WTC11 (cell line): ENCODE measurements at regions not wholly inside any gene's neighbourhood (a gene's known extent, or its start where the extent isn't known, plus 50 kb on each side); places are given as distances from the start of the nearest gene placed in this dataset.

Source experiments
- ATAC-seq: fragments of 200-7000 bp; cut with Tn5 transposase; 2 replicates; pipeline ENCODE4 v1.10.0; 2021; ENCODE audit warnings: mild to moderate bottlenecking, moderate library complexity
- CTCF ChIA-PET: fragments of 300-600 bp; sonication (Branson Sonifier 250); formaldehyde crosslinking; loops from one replicate; lab custom pipeline; 2021; ENCODE audit warnings: antibody characterized with exemption; lab: Charles Lee
- POLR2A ChIA-PET: fragments of 350-600 bp; sonication (Branson Sonifier 250); formaldehyde crosslinking; loops from one replicate; lab custom pipeline; 2021; ENCODE audit warnings: antibody characterized with exemption; lab: Charles Lee
- DNase-seq: peaks from one replicate; pipeline ENCODE4 v3.0.0; 2021; ENCODE audit warnings: low spot score
- H3K27ac Mint-ChIP-seq: 2 replicates; pipeline ENCODE4 v1.8.0; 2021; ENCODE audit warnings: mixed read lengths
- H3K27me3 Mint-ChIP-seq: 2 replicates; pipeline ENCODE4 v1.8.0; 2021; ENCODE audit warnings: low read depth, mild to moderate bottlenecking, moderate library complexity, mixed read lengths
- H3K36me3 Mint-ChIP-seq: 2 replicates; pipeline ENCODE4 v1.8.0; 2021; ENCODE audit warnings: mixed read lengths
- H3K4me1 Mint-ChIP-seq: 2 replicates; pipeline ENCODE4 v1.8.0; 2022; ENCODE audit warnings: mixed read lengths
- H3K4me3 Mint-ChIP-seq: 2 replicates; pipeline ENCODE4 v1.8.0; 2021; ENCODE audit warnings: mild to moderate bottlenecking, moderate library complexity, mixed read lengths
- H3K9me3 Mint-ChIP-seq: 2 replicates; pipeline ENCODE4 v1.8.0; 2021; ENCODE audit warnings: mixed read lengths
- AFF4 ChIP-seq: sonication (generic); formaldehyde crosslinking; IDR thresholded peaks from 2 replicates; pipeline ENCODE4 v1.8.1; 2023; ENCODE audit warnings: mild to moderate bottlenecking, missing genetic modification reagents, borderline replicate concordance
- ERG ChIP-seq: fragments of 250-450 bp; sonication (Bioruptor Pico); IDR thresholded peaks from 2 replicates; pipeline ENCODE4 v1.8.0; 2021; ENCODE audit warnings: mild to moderate bottlenecking
- FOXJ3 ChIP-seq: sonication (generic); formaldehyde crosslinking; IDR thresholded peaks from 2 replicates; pipeline ENCODE4 v1.9.0; 2021; ENCODE audit warnings: missing genetic modification reagents, mild to moderate bottlenecking, borderline replicate concordance
- HMGXB4 ChIP-seq: sonication (generic); formaldehyde crosslinking; IDR thresholded peaks from 2 replicates; pipeline ENCODE4 v1.8.1; 2023; ENCODE audit warnings: mild to moderate bottlenecking, moderate library complexity, missing genetic modification reagents
- KAT7 ChIP-seq: sonication (generic); formaldehyde crosslinking; IDR thresholded peaks from 2 replicates; pipeline ENCODE4 v1.8.1; 2023; ENCODE audit warnings: missing genetic modification reagents, mild to moderate bottlenecking, borderline replicate concordance
- MXD4 ChIP-seq: fragments of 250-450 bp; sonication (Bioruptor Pico); IDR thresholded peaks from 2 replicates; pipeline ENCODE4 v1.8.0; 2021; ENCODE audit warnings: mild to moderate bottlenecking, moderate library complexity, borderline replicate concordance
- MYBL2 ChIP-seq: sonication (generic); formaldehyde crosslinking; IDR thresholded peaks from 2 replicates; pipeline ENCODE4 v1.8.1; 2023; ENCODE audit warnings: mild to moderate bottlenecking, moderate library complexity, missing genetic modification reagents
- NR3C1 ChIP-seq: sonication (generic); formaldehyde crosslinking; conservative IDR thresholded peaks from 2 replicates; pipeline ENCODE4 v1.8.1; 2023; ENCODE audit warnings: low read depth, mild to moderate bottlenecking, missing genetic modification reagents
- TEAD1 ChIP-seq: sonication (generic); formaldehyde crosslinking; IDR thresholded peaks from 2 replicates; pipeline ENCODE4 v1.8.0; 2022; ENCODE audit warnings: mild to moderate bottlenecking, missing genetic modification reagents
- TP53 ChIP-seq: sonication (generic); formaldehyde crosslinking; IDR thresholded peaks from 2 replicates; pipeline ENCODE4 v1.8.1; 2023; ENCODE audit warnings: mild to moderate bottlenecking, missing genetic modification reagents
- ZNF532 ChIP-seq: fragments of 250-450 bp; sonication (Bioruptor Pico); IDR thresholded peaks from 2 replicates; pipeline ENCODE4 v1.9.0; 2021; ENCODE audit warnings: mild to moderate bottlenecking, borderline replicate concordance
- ZNF671 ChIP-seq: fragments of 250-450 bp; sonication (Bioruptor Pico); IDR thresholded peaks from 2 replicates; pipeline ENCODE4 v1.8.0; 2021; ENCODE audit warnings: mild to moderate bottlenecking
- TF ChIP-seq, protein P1 (sequence below): sonication (generic); formaldehyde crosslinking; IDR thresholded peaks from 2 replicates; pipeline ENCODE4 v1.8.1; 2023; ENCODE audit warnings: mild to moderate bottlenecking, missing genetic modification reagents
- TF ChIP-seq, protein P2 (sequence below): sonication (generic); formaldehyde crosslinking; IDR thresholded peaks from 2 replicates; pipeline ENCODE4 v1.8.0; 2023; ENCODE audit warnings: missing genetic modification reagents
- TF ChIP-seq, protein P3 (sequence below): fragments of 250-450 bp; sonication (Bioruptor Pico); conservative IDR thresholded peaks from 2 replicates; pipeline ENCODE4 v1.9.0; 2021; ENCODE audit warnings: mild to moderate bottlenecking
- TF ChIP-seq, protein P4 (sequence below): sonication (generic); formaldehyde crosslinking; IDR thresholded peaks from 2 replicates; pipeline ENCODE4 v1.8.0; 2022; ENCODE audit warnings: missing genetic modification reagents

DNA sequence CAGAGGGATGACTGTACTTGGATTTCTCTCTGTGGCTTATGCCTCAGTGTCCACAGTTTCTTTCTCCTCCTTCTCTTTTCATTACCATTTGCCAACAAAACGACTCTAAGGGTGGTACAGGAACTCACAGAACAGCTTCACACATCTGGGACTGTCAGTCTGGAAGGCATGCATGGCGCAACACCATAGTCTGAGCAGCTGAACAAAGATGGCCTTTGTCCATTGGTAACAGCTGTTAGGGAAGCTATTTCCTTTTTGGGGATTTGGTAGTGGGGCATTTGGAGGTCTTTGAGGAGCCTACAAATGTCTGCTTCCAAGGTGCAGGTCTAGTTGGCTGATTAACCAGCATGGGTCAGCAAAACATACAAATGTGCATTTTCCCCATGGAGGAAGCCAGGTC lies 81.4 kb upstream of the PCDH8 start (continued):
- TF ChIP-seq ZNF532 (CRISPR knock-in tag) (no peak), ZNF671 (no peak), TP53 (no peak), TEAD1 (no peak)

- DNase-seq (no peak), ATAC-seq (no peak)
- peaks cover 29% of the 10 kb centered on the region for H3K4me1 Mint-ChIP-seq
- H3K27ac Mint-ChIP-seq: no peak overlapping the region
- H3K36me3 Mint-ChIP-seq: no peaks in the 10 kb centered on the region
- H3K9me3 Mint-ChIP-seq: peaks cover 5% of the 10 kb centered on the region; the same call in 1 of the 2 replicates
- peaks cover 5% of the 10 kb centered on the region for H3K27me3 Mint-ChIP-seq
- ChIA-PET CTCF (interaction anchor here (1.0 kb wide), 1 partner anchor 41 kb away, joined by 4 read pairs; no protein-coding TSS in a partner anchor), POLR2A (no interaction called here)
- no peak overlapping the region for H3K4me3 Mint-ChIP-seq
- no peak for TF ChIP-seq KAT7 (CRISPR knock-in tag)
- TF ChIP-seq FOXJ3 (CRISPR knock-in tag): no peak
- TF ChIP-seq, protein P1, sequence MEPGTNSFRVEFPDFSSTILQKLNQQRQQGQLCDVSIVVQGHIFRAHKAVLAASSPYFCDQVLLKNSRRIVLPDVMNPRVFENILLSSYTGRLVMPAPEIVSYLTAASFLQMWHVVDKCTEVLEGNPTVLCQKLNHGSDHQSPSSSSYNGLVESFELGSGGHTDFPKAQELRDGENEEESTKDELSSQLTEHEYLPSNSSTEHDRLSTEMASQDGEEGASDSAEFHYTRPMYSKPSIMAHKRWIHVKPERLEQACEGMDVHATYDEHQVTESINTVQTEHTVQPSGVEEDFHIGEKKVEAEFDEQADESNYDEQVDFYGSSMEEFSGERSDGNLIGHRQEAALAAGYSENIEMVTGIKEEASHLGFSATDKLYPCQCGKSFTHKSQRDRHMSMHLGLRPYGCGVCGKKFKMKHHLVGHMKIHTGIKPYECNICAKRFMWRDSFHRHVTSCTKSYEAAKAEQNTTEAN (CRISPR knock-in tag): no peak
- no peak for TF ChIP-seq MYBL2
- TF ChIP-seq, protein P2, sequence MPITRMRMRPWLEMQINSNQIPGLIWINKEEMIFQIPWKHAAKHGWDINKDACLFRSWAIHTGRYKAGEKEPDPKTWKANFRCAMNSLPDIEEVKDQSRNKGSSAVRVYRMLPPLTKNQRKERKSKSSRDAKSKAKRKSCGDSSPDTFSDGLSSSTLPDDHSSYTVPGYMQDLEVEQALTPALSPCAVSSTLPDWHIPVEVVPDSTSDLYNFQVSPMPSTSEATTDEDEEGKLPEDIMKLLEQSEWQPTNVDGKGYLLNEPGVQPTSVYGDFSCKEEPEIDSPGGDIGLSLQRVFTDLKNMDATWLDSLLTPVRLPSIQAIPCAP (CRISPR knock-in tag): no peak
- no peak for TF ChIP-seq NR3C1
- TF ChIP-seq ERG (CRISPR knock-in tag): no peak
- no peak for TF ChIP-seq AFF4 (CRISPR knock-in tag)
- TF ChIP-seq, protein P3, sequence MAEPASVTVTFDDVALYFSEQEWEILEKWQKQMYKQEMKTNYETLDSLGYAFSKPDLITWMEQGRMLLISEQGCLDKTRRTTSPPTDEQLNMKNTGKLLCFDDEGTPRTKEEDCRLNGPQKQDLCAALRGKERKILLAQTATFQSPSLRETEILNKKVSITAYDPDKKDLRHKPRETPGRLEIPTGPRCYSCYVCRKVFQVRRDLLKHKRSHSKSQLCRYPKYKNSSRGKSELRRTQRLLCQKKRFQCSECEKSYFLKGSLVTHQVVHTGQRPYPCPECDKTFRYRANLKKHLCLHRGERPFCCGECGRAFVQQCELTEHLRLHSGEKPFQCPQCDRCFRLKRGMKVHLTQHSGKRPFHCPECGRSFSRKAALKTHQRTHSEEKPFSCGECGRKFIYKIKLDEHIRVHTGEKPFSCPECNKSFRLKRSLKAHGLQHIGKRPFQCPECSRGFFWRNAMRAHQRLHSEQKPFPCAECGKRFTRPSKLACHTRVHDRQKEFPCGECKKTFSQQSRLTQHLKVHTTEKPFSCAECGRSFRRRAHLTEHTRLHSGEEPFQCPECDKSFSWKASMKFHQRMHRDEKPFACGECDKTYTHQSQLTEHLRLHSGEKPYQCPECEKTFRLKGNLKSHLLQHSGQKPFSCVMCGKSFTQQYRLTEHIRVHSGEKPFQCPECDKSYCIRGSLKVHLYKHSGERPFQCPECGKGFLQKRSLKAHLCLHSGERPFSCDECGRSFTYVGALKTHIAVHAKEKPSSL: no peak
- TF ChIP-seq, protein P4, sequence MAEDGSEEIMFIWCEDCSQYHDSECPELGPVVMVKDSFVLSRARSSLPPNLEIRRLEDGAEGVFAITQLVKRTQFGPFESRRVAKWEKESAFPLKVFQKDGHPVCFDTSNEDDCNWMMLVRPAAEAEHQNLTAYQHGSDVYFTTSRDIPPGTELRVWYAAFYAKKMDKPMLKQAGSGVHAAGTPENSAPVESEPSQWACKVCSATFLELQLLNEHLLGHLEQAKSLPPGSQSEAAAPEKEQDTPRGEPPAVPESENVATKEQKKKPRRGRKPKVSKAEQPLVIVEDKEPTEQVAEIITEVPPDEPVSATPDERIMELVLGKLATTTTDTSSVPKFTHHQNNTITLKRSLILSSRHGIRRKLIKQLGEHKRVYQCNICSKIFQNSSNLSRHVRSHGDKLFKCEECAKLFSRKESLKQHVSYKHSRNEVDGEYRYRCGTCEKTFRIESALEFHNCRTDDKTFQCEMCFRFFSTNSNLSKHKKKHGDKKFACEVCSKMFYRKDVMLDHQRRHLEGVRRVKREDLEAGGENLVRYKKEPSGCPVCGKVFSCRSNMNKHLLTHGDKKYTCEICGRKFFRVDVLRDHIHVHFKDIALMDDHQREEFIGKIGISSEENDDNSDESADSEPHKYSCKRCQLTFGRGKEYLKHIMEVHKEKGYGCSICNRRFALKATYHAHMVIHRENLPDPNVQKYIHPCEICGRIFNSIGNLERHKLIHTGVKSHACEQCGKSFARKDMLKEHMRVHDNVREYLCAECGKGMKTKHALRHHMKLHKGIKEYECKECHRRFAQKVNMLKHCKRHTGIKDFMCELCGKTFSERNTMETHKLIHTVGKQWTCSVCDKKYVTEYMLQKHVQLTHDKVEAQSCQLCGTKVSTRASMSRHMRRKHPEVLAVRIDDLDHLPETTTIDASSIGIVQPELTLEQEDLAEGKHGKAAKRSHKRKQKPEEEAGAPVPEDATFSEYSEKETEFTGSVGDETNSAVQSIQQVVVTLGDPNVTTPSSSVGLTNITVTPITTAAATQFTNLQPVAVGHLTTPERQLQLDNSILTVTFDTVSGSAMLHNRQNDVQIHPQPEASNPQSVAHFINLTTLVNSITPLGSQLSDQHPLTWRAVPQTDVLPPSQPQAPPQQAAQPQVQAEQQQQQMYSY (CRISPR knock-in tag): no peak
- no peak for TF ChIP-seq MXD4
- TF ChIP-seq HMGXB4 (CRISPR knock-in tag): no peak
These were observed 78.5 kb upstream of the PCDH8 start for GRCh38 chr13:52926971-52927370.
